SK-N-SH (cell line): ENCODE measurements at regions not wholly inside any gene's neighbourhood (a gene's known extent, or its start where the extent isn't known, plus 50 kb on each side); places are given as distances from the start of the nearest gene placed in this dataset.
"Not testable (repeated sequence)": the region's sequence is repeated elsewhere in the genome, so short reads cannot be mapped to it uniquely, and the experiment has no call there.

Experiments
- CTCF ChIP-seq: fragments of 200-600 bp; sonication (generic); IDR thresholded peaks from 2 replicates; pipeline ENCODE4 v1.6.1; 2017; ENCODE audit warnings: antibody characterized with exemption, mild to moderate bottlenecking, moderate library complexity
- ELF1 ChIP-seq: IDR thresholded peaks from 2 replicates; pipeline ENCODE4 v1.4.0; 2012
- EZH2phosphoT487 ChIP-seq: fragments of 200-600 bp; sonication (generic); IDR thresholded peaks from 2 replicates; pipeline ENCODE4 v1.6.1; 2017; ENCODE audit warnings: low read depth, mixed run types, mild to moderate bottlenecking, antibody characterized with exemption, moderate library complexity, borderline replicate concordance
- FOXM1 ChIP-seq: IDR thresholded peaks from 2 replicates; pipeline ENCODE4 v1.4.0; 2012; ENCODE audit warnings: low read depth, mild to moderate bottlenecking
- RFX5 ChIP-seq: IDR thresholded peaks from 2 replicates; pipeline ENCODE4 v1.6.1; 2012; ENCODE audit warnings: mild to moderate bottlenecking, improper control_type of control experiment, low read length
- SMC3 ChIP-seq: IDR thresholded peaks from 2 replicates; pipeline ENCODE4 v1.6.1; 2012; ENCODE audit warnings: low read depth, low read length, improper control_type of control experiment
- TAF1 ChIP-seq: IDR thresholded peaks from 2 replicates; pipeline ENCODE4 v1.6.1; 2012; ENCODE audit warnings: low read depth, mild to moderate bottlenecking, low read length, moderate library complexity, borderline replicate concordance
- USF1 ChIP-seq: IDR thresholded peaks from 2 replicates; pipeline ENCODE4 v1.4.0; 2012; ENCODE audit warnings: low read depth, borderline replicate concordance
- TF ChIP-seq, protein P1 (sequence below): IDR thresholded peaks from 2 replicates; pipeline ENCODE4 v1.6.1; 2012; ENCODE audit warnings: mild to moderate bottlenecking, low read depth, low read length, moderate library complexity
- TF ChIP-seq, protein P2 (sequence below): IDR thresholded peaks from 2 replicates; pipeline ENCODE4 v1.4.0; 2012; ENCODE audit warnings: low read depth, borderline replicate concordance
- TF ChIP-seq, protein P3 (sequence below): IDR thresholded peaks from 2 replicates; pipeline ENCODE4 v1.4.0; 2012; ENCODE audit warnings: low read depth

DNA sequence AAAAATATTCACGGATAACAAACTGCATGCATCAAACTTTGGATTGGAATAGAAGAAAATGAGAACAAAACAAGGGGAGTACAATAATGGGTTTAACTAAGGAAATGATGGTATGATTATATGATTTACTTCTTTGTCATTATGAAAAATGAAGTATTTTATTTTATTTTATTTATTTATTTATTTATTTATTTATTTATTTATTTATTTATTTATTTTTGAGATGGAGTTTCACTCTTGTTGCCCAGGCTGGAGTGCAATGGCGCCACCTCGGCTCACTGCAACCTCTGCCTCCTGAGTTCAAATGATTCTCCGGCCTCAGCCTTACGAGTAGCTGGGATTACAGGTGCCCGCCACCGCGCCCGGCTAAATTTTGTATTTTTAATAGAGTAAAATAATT lies 234.1 kb upstream of the SEMA3C start:
- TF ChIP-seq CTCF, EZH2phosphoT487, ELF1, SMC3, RFX5, FOXM1, TAF1, USF1: not testable (repeated sequence)
- TF ChIP-seq, protein P1, sequence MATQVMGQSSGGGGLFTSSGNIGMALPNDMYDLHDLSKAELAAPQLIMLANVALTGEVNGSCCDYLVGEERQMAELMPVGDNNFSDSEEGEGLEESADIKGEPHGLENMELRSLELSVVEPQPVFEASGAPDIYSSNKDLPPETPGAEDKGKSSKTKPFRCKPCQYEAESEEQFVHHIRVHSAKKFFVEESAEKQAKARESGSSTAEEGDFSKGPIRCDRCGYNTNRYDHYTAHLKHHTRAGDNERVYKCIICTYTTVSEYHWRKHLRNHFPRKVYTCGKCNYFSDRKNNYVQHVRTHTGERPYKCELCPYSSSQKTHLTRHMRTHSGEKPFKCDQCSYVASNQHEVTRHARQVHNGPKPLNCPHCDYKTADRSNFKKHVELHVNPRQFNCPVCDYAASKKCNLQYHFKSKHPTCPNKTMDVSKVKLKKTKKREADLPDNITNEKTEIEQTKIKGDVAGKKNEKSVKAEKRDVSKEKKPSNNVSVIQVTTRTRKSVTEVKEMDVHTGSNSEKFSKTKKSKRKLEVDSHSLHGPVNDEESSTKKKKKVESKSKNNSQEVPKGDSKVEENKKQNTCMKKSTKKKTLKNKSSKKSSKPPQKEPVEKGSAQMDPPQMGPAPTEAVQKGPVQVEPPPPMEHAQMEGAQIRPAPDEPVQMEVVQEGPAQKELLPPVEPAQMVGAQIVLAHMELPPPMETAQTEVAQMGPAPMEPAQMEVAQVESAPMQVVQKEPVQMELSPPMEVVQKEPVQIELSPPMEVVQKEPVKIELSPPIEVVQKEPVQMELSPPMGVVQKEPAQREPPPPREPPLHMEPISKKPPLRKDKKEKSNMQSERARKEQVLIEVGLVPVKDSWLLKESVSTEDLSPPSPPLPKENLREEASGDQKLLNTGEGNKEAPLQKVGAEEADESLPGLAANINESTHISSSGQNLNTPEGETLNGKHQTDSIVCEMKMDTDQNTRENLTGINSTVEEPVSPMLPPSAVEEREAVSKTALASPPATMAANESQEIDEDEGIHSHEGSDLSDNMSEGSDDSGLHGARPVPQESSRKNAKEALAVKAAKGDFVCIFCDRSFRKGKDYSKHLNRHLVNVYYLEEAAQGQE = not testable (repeated sequence)
- TF ChIP-seq, protein P2, sequence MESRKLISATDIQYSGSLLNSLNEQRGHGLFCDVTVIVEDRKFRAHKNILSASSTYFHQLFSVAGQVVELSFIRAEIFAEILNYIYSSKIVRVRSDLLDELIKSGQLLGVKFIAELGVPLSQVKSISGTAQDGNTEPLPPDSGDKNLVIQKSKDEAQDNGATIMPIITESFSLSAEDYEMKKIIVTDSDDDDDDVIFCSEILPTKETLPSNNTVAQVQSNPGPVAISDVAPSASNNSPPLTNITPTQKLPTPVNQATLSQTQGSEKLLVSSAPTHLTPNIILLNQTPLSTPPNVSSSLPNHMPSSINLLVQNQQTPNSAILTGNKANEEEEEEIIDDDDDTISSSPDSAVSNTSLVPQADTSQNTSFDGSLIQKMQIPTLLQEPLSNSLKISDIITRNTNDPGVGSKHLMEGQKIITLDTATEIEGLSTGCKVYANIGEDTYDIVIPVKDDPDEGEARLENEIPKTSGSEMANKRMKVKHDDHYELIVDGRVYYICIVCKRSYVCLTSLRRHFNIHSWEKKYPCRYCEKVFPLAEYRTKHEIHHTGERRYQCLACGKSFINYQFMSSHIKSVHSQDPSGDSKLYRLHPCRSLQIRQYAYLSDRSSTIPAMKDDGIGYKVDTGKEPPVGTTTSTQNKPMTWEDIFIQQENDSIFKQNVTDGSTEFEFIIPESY = not testable (repeated sequence)
- TF ChIP-seq, protein P3, sequence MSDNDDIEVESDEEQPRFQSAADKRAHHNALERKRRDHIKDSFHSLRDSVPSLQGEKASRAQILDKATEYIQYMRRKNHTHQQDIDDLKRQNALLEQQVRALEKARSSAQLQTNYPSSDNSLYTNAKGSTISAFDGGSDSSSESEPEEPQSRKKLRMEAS = not testable (repeated sequence)
